Nephron progenitor cell (in vitro differentiated cells): ENCODE measurements at regions not wholly inside any gene's neighbourhood (a gene's known extent, or its start where the extent isn't known, plus 50 kb on each side); places are given as distances from the start of the nearest gene placed in this dataset.

Source experiments
- DNase-seq: peaks from one replicate; pipeline ENCODE4 v3.0.0; 2021
- H3K27ac Mint-ChIP-seq: 2 replicates; pipeline ENCODE4 v1.8.0; 2021; ENCODE audit warnings: mild to moderate bottlenecking, moderate library complexity, mixed read lengths
- H3K27me3 Mint-ChIP-seq: 2 replicates; pipeline ENCODE4 v1.8.0; 2021; ENCODE audit warnings: mild to moderate bottlenecking, low read depth, mixed read lengths; ENCODE audit not compliant: poor library complexity
- H3K36me3 Mint-ChIP-seq: 2 replicates; pipeline ENCODE4 v1.8.0; 2021; ENCODE audit warnings: low read depth, mixed read lengths
- H3K4me1 Mint-ChIP-seq: 2 replicates; pipeline ENCODE4 v1.8.0; 2021; ENCODE audit warnings: mixed read lengths
- H3K4me3 Mint-ChIP-seq: 2 replicates; pipeline ENCODE4 v1.8.0; 2021; ENCODE audit warnings: mild to moderate bottlenecking, moderate library complexity, mixed read lengths
- H3K9me3 Mint-ChIP-seq: 2 replicates; pipeline ENCODE4 v1.8.0; 2021; ENCODE audit warnings: mild to moderate bottlenecking, moderate library complexity, mixed read lengths
- TF ChIP-seq, protein P1 (sequence below): fragments of 200-600 bp; sonication (generic); IDR thresholded peaks from 2 replicates; pipeline ENCODE4 v1.5.0; 2021; ENCODE audit warnings: antibody characterized with exemption

GRCh38 chr7:46660402-46660980, 739.4 kb upstream of the IGFBP3 start:
- Mint-ChIP-seq H3K4me1 (no peaks in the 10 kb centered on the region), H3K27me3 (no peaks in the 10 kb centered on the region), H3K9me3 (peaks cover 14% of the 10 kb centered on the region), H3K27ac (no peak overlapping the region), H3K4me3 (no peak overlapping the region), H3K36me3 (no peaks in the 10 kb centered on the region)
- TF ChIP-seq, protein P1, sequence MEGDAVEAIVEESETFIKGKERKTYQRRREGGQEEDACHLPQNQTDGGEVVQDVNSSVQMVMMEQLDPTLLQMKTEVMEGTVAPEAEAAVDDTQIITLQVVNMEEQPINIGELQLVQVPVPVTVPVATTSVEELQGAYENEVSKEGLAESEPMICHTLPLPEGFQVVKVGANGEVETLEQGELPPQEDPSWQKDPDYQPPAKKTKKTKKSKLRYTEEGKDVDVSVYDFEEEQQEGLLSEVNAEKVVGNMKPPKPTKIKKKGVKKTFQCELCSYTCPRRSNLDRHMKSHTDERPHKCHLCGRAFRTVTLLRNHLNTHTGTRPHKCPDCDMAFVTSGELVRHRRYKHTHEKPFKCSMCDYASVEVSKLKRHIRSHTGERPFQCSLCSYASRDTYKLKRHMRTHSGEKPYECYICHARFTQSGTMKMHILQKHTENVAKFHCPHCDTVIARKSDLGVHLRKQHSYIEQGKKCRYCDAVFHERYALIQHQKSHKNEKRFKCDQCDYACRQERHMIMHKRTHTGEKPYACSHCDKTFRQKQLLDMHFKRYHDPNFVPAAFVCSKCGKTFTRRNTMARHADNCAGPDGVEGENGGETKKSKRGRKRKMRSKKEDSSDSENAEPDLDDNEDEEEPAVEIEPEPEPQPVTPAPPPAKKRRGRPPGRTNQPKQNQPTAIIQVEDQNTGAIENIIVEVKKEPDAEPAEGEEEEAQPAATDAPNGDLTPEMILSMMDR, result no peak
- DNase-seq, result no peak

DNA sequence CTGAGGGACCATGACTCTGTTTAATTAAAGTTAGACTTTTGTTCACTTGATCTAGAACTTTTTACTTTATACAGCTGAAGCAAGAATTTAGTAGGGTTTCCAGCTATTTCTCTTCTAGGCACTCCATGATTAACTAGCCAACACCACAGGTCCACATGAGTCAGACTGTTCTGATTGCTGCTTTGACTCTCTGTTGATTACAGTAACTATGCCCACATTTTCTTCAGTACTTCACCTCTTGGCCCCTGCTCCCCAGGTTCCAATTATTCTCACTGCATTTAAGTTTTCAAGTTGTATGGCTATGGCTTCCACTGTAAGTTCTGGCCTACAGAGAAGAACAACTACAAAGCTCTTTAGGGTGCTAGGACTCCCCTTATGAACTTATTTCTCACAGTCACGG, 737.2 kb upstream of the IGFBP3 start:
- Mint-ChIP-seq H3K27me3 (no peaks in the 10 kb centered on the region), H3K9me3 (peaks cover 14% of the 10 kb centered on the region), H3K36me3 (no peaks in the 10 kb centered on the region), H3K4me3 (no peak overlapping the region), H3K4me1 (no peaks in the 10 kb centered on the region), H3K27ac (no peak overlapping the region)
- DNase-seq, result no peak
- TF ChIP-seq, protein P1, result no peak

- DNase-seq, result no peak
- H3K4me1 Mint-ChIP-seq, result peaks cover 7% of the 10 kb centered on the region
- H3K9me3 Mint-ChIP-seq, result peaks cover 14% of the 10 kb centered on the region
- TF ChIP-seq, protein P1, result no peak
- no peaks in the 10 kb centered on the region for H3K36me3 Mint-ChIP-seq
- H3K27ac Mint-ChIP-seq, result no peak overlapping the region
- no peak overlapping the region for H3K4me3 Mint-ChIP-seq
- H3K27me3 Mint-ChIP-seq, result no peaks in the 10 kb centered on the region
Observed at GRCh38 chr7:46654546-46655443, 733.7 kb upstream of the IGFBP3 start.

GRCh38 chr7:46653848-46654247, 732.8 kb upstream of the IGFBP3 start:
- H3K4me3 Mint-ChIP-seq, result no peak overlapping the region
- DNase-seq, result no peak
- peaks cover 7% of the 10 kb centered on the region for H3K4me1 Mint-ChIP-seq
- no peaks in the 10 kb centered on the region for H3K27me3 Mint-ChIP-seq
- no peak overlapping the region for H3K27ac Mint-ChIP-seq
- peaks cover 13% of the 10 kb centered on the region for H3K9me3 Mint-ChIP-seq
- H3K36me3 Mint-ChIP-seq, result peaks cover 3% of the 10 kb centered on the region
- TF ChIP-seq, protein P1, result no peak

- peaks cover 7% of the 10 kb centered on the region for H3K36me3 Mint-ChIP-seq
- TF ChIP-seq, protein P1, result no peak
- peaks cover 7% of the 10 kb centered on the region for H3K4me1 Mint-ChIP-seq
- no peaks in the 10 kb centered on the region for H3K27me3 Mint-ChIP-seq
- H3K9me3 Mint-ChIP-seq, result peaks cover 19% of the 10 kb centered on the region
- DNase-seq, result no peak
- H3K27ac Mint-ChIP-seq, result no peak overlapping the region
- H3K4me3 Mint-ChIP-seq, result no peak overlapping the region
Observed at GRCh38 chr7:46652317-46652716, 731.2 kb upstream of the IGFBP3 start.
